CD14-positive monocyte (primary cell): ENCODE measurements at regions not wholly inside any gene's neighbourhood (a gene's known extent, or its start where the extent isn't known, plus 50 kb on each side); places are given as distances from the start of the nearest gene placed in this dataset.

Experiments
- DNase-seq, 3 donors: peaks; one replicate each; pipeline ENCODE4 v3.0.0-alpha.2; 2011 to 2022
- H2AFZ ChIP-seq: 2 replicates; pipeline ENCODE4 v1.6.0; 2012; ENCODE audit warnings: mild to moderate bottlenecking, low read depth, low read length, inconsistent platforms; ENCODE audit not compliant: insufficient read depth, poor library complexity, severe bottlenecking
- H3K27ac ChIP-seq, 2 donors: 1 replicate in 1 of 2; 2 replicates in 1 of 2; pipeline ENCODE4 v1.5.1; 2012 to 2013; ENCODE audit warnings: low read length in 2 of 2, control low read depth in 1 of 2, inconsistent platforms in 1 of 2, low read depth in 1 of 2, mild to moderate bottlenecking in 1 of 2
- H3K27me3 ChIP-seq, 2 donors: one replicate each; pipeline versions ENCODE4 v1.6.0 to v1.6.1; 2011 to 2013; ENCODE audit warnings: low read length in 2 of 2; ENCODE audit not compliant: control insufficient read depth in 2 of 2, insufficient read depth in 2 of 2
- H3K36me3 ChIP-seq, 2 donors: replicated peaks in 1 of 2; 1 replicate in 1 of 2; 2 replicates in 1 of 2; pipeline versions ENCODE4 v1.5.1 to v1.6.1; 2012 to 2013; ENCODE audit warnings: low read length in 2 of 2, control low read depth in 1 of 2, inconsistent platforms in 1 of 2, mild to moderate bottlenecking in 1 of 2; ENCODE audit not compliant: insufficient read depth in 2 of 2, control insufficient read depth in 1 of 2
- H3K4me1 ChIP-seq, 2 donors: 1 replicate in 1 of 2; 2 replicates in 1 of 2; pipeline versions ENCODE4 v1.5.1 to v1.6.1; 2012 to 2013; ENCODE audit warnings: low read length in 2 of 2, control low read depth in 1 of 2, inconsistent platforms in 1 of 2, mild to moderate bottlenecking in 1 of 2, moderate library complexity in 1 of 2; ENCODE audit not compliant: insufficient read depth in 2 of 2, control insufficient read depth in 1 of 2
- H3K4me2 ChIP-seq: replicated peaks from 2 replicates; pipeline ENCODE3; 2012; ENCODE audit warnings: low read length, moderate library complexity, mild to moderate bottlenecking; ENCODE audit not compliant: poor library complexity, severe bottlenecking; ENCODE audit errors: extremely low read depth
- H3K4me3 ChIP-seq, 3 experiments: fragments of 200-600 bp in 1 of 3; sonication (generic) in 1 of 3; replicated peaks in 1 of 3; 1 replicate in 2 of 3; 2 replicates in 1 of 3; pipeline ENCODE4 v1.5.1; 2011 to 2013; ENCODE audit warnings: low read length in 3 of 3, mild to moderate bottlenecking in 3 of 3, control low read depth in 2 of 3, low read depth in 2 of 3, inconsistent platforms in 1 of 3, moderate library complexity in 1 of 3
- H3K79me2 ChIP-seq: 2 replicates; pipeline ENCODE4 v1.6.0; 2012; ENCODE audit warnings: mild to moderate bottlenecking, control low read depth, inconsistent platforms, low read length, moderate library complexity; ENCODE audit not compliant: insufficient read depth
- H3K9ac ChIP-seq: 2 replicates; pipeline ENCODE4 v1.6.0; 2017; ENCODE audit warnings: low read length, mild to moderate bottlenecking; ENCODE audit not compliant: insufficient read depth, poor library complexity, severe bottlenecking
- H3K9me3 ChIP-seq, 2 donors: replicated peaks in 1 of 2; 1 replicate in 1 of 2; 2 replicates in 1 of 2; pipeline versions ENCODE4 v1.5.1 to v1.6.1; 2012 to 2013; ENCODE audit warnings: low read length in 2 of 2, control low read depth in 1 of 2; ENCODE audit not compliant: control insufficient read depth in 1 of 2, insufficient read depth in 1 of 2
- H4K20me1 ChIP-seq: 2 replicates; pipeline ENCODE4 v1.6.0; 2012; ENCODE audit warnings: mild to moderate bottlenecking, low read length, control low read depth, moderate library complexity; ENCODE audit not compliant: insufficient read depth
- H3K27ac Mint-ChIP-seq, 7 donors: one replicate each; pipeline ENCODE4 v1.8.0; 2020; ENCODE audit warnings: mild to moderate bottlenecking in 7 of 7, mixed read lengths in 7 of 7, moderate library complexity in 6 of 7, inconsistent platforms in 2 of 7
- H3K27me3 Mint-ChIP-seq, 3 donors: one replicate each; pipeline ENCODE4 v1.8.0; 2021 to 2022; ENCODE audit warnings: low read depth in 3 of 3, mild to moderate bottlenecking in 3 of 3, mixed read lengths in 3 of 3, moderate library complexity in 3 of 3, inconsistent platforms in 1 of 3
- H3K36me3 Mint-ChIP-seq, 2 donors: one replicate each; pipeline ENCODE4 v1.8.0; 2020; ENCODE audit warnings: mixed read lengths in 2 of 2, inconsistent platforms in 1 of 2, mild to moderate bottlenecking in 1 of 2
- H3K4me1 Mint-ChIP-seq: one replicate; pipeline ENCODE4 v1.8.0; 2020; ENCODE audit warnings: mild to moderate bottlenecking, mixed read lengths
- H3K4me3 Mint-ChIP-seq, 2 donors: one replicate each; pipeline ENCODE4 v1.8.0; 2020; ENCODE audit warnings: mild to moderate bottlenecking in 2 of 2, mixed read lengths in 2 of 2, moderate library complexity in 1 of 2
- H3K9me3 Mint-ChIP-seq, 7 donors: one replicate each; pipeline ENCODE4 v1.8.0; 2020 to 2022; ENCODE audit warnings: mixed read lengths in 7 of 7, mild to moderate bottlenecking in 6 of 7, moderate library complexity in 6 of 7, inconsistent platforms in 2 of 7
- WGBS: methylation state at CpG from one replicate; pipeline ENCODE4 v1.1.5; 2013; ENCODE audit warnings: missing lambda C conversion rate; ENCODE audit not compliant: insufficient coverage; 5-methylcytosine and 5-hydroxymethylcytosine counted together
- intact Hi-C, 2 donors: fragments of 100-400 bp; cut with micrococcal nuclease; formaldehyde crosslinking; loops; one replicate each; pipeline versions ENCODE4 v1.15.0 to v1.15.1; 2023
- TF ChIP-seq, protein P1 (sequence below): fragments of 200-600 bp; IDR thresholded peaks from one replicate; pipeline ENCODE4 v1.8.0; 2022; ENCODE audit warnings: antibody characterized with exemption, mild to moderate bottlenecking

GRCh38 chr4:27986476-27986875, 1125.8 kb downstream of the STIM2 start:
- H3K4me3 ChIP-seq: no peak overlapping the region
- WGBS: no CpG with 5 or more reads among the region's 1 CpG
- H4K20me1 ChIP-seq: no peaks in the 10 kb centered on the region
- Mint-ChIP-seq H3K4me1 (no peaks in the 10 kb centered on the region), H3K9me3 (peaks cover 0 to 3% (median 0%) of the 10 kb centered on the region in 7 donors), H3K27ac (no peak overlapping the region), H3K27me3 (no peaks in the 10 kb centered on the region), H3K4me3 (no peak overlapping the region), H3K36me3 (no peaks in the 10 kb centered on the region)
- H3K9me3 ChIP-seq: no peaks in the 10 kb centered on the region
- intact Hi-C loops: no loop called here
- H3K79me2 ChIP-seq: no peaks in the 10 kb centered on the region
- H3K36me3 ChIP-seq: no peaks in the 10 kb centered on the region
- TF ChIP-seq, protein P1, sequence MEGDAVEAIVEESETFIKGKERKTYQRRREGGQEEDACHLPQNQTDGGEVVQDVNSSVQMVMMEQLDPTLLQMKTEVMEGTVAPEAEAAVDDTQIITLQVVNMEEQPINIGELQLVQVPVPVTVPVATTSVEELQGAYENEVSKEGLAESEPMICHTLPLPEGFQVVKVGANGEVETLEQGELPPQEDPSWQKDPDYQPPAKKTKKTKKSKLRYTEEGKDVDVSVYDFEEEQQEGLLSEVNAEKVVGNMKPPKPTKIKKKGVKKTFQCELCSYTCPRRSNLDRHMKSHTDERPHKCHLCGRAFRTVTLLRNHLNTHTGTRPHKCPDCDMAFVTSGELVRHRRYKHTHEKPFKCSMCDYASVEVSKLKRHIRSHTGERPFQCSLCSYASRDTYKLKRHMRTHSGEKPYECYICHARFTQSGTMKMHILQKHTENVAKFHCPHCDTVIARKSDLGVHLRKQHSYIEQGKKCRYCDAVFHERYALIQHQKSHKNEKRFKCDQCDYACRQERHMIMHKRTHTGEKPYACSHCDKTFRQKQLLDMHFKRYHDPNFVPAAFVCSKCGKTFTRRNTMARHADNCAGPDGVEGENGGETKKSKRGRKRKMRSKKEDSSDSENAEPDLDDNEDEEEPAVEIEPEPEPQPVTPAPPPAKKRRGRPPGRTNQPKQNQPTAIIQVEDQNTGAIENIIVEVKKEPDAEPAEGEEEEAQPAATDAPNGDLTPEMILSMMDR: no peak
- H3K4me2 ChIP-seq: no peak overlapping the region
- DNase-seq: no peak
- H3K4me1 ChIP-seq: no peaks in the 10 kb centered on the region
- no peak overlapping the region for H2AFZ ChIP-seq
- no peak overlapping the region for H3K9ac ChIP-seq
- no peak overlapping the region for H3K27ac ChIP-seq
- no peaks in the 10 kb centered on the region for H3K27me3 ChIP-seq

GRCh38 chr4:28001698-28002097, 1141.1 kb downstream of the STIM2 start:
- Mint-ChIP-seq H3K36me3 (no peaks in the 10 kb centered on the region), H3K9me3 (peaks cover 0 to 7% (median 2%) of the 10 kb centered on the region in 7 donors), H3K4me3 (no peak overlapping the region), H3K27ac (no peak overlapping the region), H3K4me1 (no peaks in the 10 kb centered on the region), H3K27me3 (no peaks in the 10 kb centered on the region)
- Histone ChIP-seq H3K4me2 (no peak overlapping the region), H3K9me3 (peaks cover 0 to 5% of the 10 kb centered on the region in 2 donors), H4K20me1 (no peaks in the 10 kb centered on the region), H3K27me3 (no peaks in the 10 kb centered on the region), H3K79me2 (no peaks in the 10 kb centered on the region), H2AFZ (no peak overlapping the region), H3K27ac (no peak overlapping the region), H3K9ac (no peak overlapping the region), H3K36me3 (no peaks in the 10 kb centered on the region), H3K4me1 (no peaks in the 10 kb centered on the region), H3K4me3 (no peak overlapping the region)
- TF ChIP-seq, protein P1: no peak
- intact Hi-C loops: no loop called here
- WGBS: 93% methylated on average over 3 of the region's 4 CpGs
- no peak for DNase-seq
